GM18907 (cell line): ENCODE measurements at regions not wholly inside any gene's neighbourhood (a gene's known extent, or its start where the extent isn't known, plus 50 kb on each side); places are given as distances from the start of the nearest gene placed in this dataset.
"Not testable (repeated sequence)": the region's sequence is repeated elsewhere in the genome, so short reads cannot be mapped to it uniquely, and the experiment has no call there.

ENCODE experiments used
- ATAC-seq: cut with Tn5 transposase; IDR thresholded peaks from one replicate; pipeline ENCODE4 v1.9.1; 2021; ENCODE audit warnings: mild to moderate bottlenecking, moderate library complexity; ENCODE audit not compliant: unreplicated experiment

- no peak for ATAC-seq
These were observed 92.6 kb upstream of the RNF32 start for GRCh38 chr7:156547884-156548561.

- ATAC-seq: no peak
These were observed 94.6 kb upstream of the RNF32 start for GRCh38 chr7:156545979-156546378.

- no peak for ATAC-seq
These were observed 95.5 kb upstream of the RNF32 start for GRCh38 chr7:156544919-156545715.

- no peak for ATAC-seq
These were observed 96.6 kb upstream of the RNF32 start for GRCh38 chr7:156543699-156544598.

GRCh38 chr7:156540619-156541165 lies 99.9 kb upstream of the RNF32 start:
- ATAC-seq: no peak

- ATAC-seq: no peak
These were observed 100.6 kb upstream of the RNF32 start for GRCh38 chr7:156539999-156540398.

GRCh38 chr7:156537006-156537405 lies 103.6 kb upstream of the RNF32 start:
- ATAC-seq: no peak

GRCh38 chr7:156534925-156535324 lies 105.6 kb upstream of the RNF32 start:
- ATAC-seq: no peak

- ATAC-seq: no peak
These were observed 106.6 kb upstream of the RNF32 start for GRCh38 chr7:156533964-156534363.

GRCh38 chr7:156533420-156533819 lies 107.2 kb upstream of the RNF32 start:
- no peak for ATAC-seq

GRCh38 chr7:156532016-156532602 lies 108.5 kb upstream of the RNF32 start:
- no peak for ATAC-seq

GRCh38 chr7:156529956-156530355 lies 110.6 kb upstream of the RNF32 start:
- no peak for ATAC-seq

- ATAC-seq: no peak
These were observed 113.1 kb upstream of the RNF32 start for GRCh38 chr7:156527458-156527890.

GRCh38 chr7:156524818-156525597 lies 115.6 kb upstream of the RNF32 start:
- ATAC-seq: no peak

- ATAC-seq: no peak
These were observed 117.0 kb upstream of the RNF32 start for GRCh38 chr7:156523447-156524048.

- ATAC-seq: no peak
These were observed 117.8 kb upstream of the RNF32 start for GRCh38 chr7:156522801-156523200.

- ATAC-seq: no peak
These were observed 121.5 kb upstream of the RNF32 start for GRCh38 chr7:156519070-156519469.

- no peak for ATAC-seq
These were observed 122.1 kb upstream of the RNF32 start for GRCh38 chr7:156518466-156518865.

- ATAC-seq: not testable (repeated sequence)
These were observed 122.7 kb upstream of the RNF32 start for GRCh38 chr7:156517858-156518257.
